ENCODE measurements at regions not wholly inside any gene's neighbourhood (a gene's known extent, or its start where the extent isn't known, plus 50 kb on each side); places are given as distances from the start of the nearest gene placed in this dataset.

- no peak overlapping the region for H3K4me3 ChIP-seq (ENCODE audit: control insufficient read depth, low read depth, low read length)
- TF ChIP-seq CTCF (IDR thresholded peaks at IDR 0.05; ENCODE audit: control insufficient read depth, insufficient read depth, low read depth, low read length, missing control alignments), result no peak
- no peak for DNase-seq (ENCODE audit: low read depth)
Observed at GRCh38 chr2:145066856-145067548, 547.1 kb upstream of the ZEB2 start.

- DNase-seq (ENCODE audit: low read depth), result no peak
Observed at GRCh38 chr2:145066151-145066661, 546.3 kb upstream of the ZEB2 start.

GRCh38 chr2:145065342-145065741, 545.4 kb upstream of the ZEB2 start:
- no peak for DNase-seq (ENCODE audit: low read depth)
- no peak for TF ChIP-seq CTCF (IDR thresholded peaks at IDR 0.05; ENCODE audit: control insufficient read depth, insufficient read depth, low read depth, low read length, missing control alignments)
- H3K4me3 ChIP-seq (ENCODE audit: control insufficient read depth, low read depth, low read length), result no peak overlapping the region

More at GRCh38 chr2:145066151-145066661, 546.3 kb upstream of the ZEB2 start:
- TF ChIP-seq CTCF (IDR thresholded peaks at IDR 0.05; ENCODE audit: control insufficient read depth, insufficient read depth, low read depth, low read length, missing control alignments), result no peak
- no peak overlapping the region for H3K4me3 ChIP-seq (ENCODE audit: control insufficient read depth, low read depth, low read length)

GRCh38 chr2:145064511-145064910, 544.6 kb upstream of the ZEB2 start:
- H3K4me3 ChIP-seq (ENCODE audit: control insufficient read depth, low read depth, low read length), result no peak overlapping the region
- no peak for DNase-seq (ENCODE audit: low read depth)
- no peak for TF ChIP-seq CTCF (IDR thresholded peaks at IDR 0.05; ENCODE audit: control insufficient read depth, insufficient read depth, low read depth, low read length, missing control alignments)

- TF ChIP-seq CTCF (IDR thresholded peaks at IDR 0.05; ENCODE audit: control insufficient read depth, insufficient read depth, low read depth, low read length, missing control alignments), result no peak
- DNase-seq (ENCODE audit: low read depth), result no peak
- H3K4me3 ChIP-seq (ENCODE audit: control insufficient read depth, low read depth, low read length), result no peak overlapping the region
Observed at GRCh38 chr2:145060876-145061275, 541.0 kb upstream of the ZEB2 start.

GRCh38 chr2:145059914-145060313, 540.0 kb upstream of the ZEB2 start:
- DNase-seq (ENCODE audit: low read depth), result no peak
- no peak for TF ChIP-seq CTCF (IDR thresholded peaks at IDR 0.05; ENCODE audit: control insufficient read depth, insufficient read depth, low read depth, low read length, missing control alignments)

More at GRCh38 chr2:145059914-145060313, 540.0 kb upstream of the ZEB2 start:
- no peak overlapping the region for H3K4me3 ChIP-seq (ENCODE audit: control insufficient read depth, low read depth, low read length)
